NCI-H1092 treated with DMSO at 0.1 percent for 48 hours (cell line): ENCODE measurements at regions not wholly inside any gene's neighbourhood (a gene's known extent, or its start where the extent isn't known, plus 50 kb on each side); places are given as distances from the start of the nearest gene placed in this dataset.

ENCODE experiments used
- DNase-seq: peaks from one replicate; lab custom pipeline; 2025; lab: John Stamatoyannopoulos, UW

GRCh38 chr7:371119-371778 is 81.3 kb downstream of the FOXL3 start:
- DNase-seq, result no peak

GRCh38 chr7:371779-372545 is 82.0 kb downstream of the FOXL3 start:
- no peak for DNase-seq

- DNase-seq, result no peak
These were observed 82.6 kb downstream of the FOXL3 start for GRCh38 chr7:372546-372931.

- DNase-seq, result no peak
These were observed 83.2 kb downstream of the FOXL3 start for GRCh38 chr7:372932-373791.

GRCh38 chr7:373818-374705 is 84.1 kb downstream of the FOXL3 start:
- no peak for DNase-seq

- no peak for DNase-seq
These were observed 84.8 kb downstream of the FOXL3 start for GRCh38 chr7:374706-375311.

- DNase-seq, result no peak
These were observed 85.4 kb downstream of the FOXL3 start for GRCh38 chr7:375321-375831.

- DNase-seq, result no peak
These were observed 85.9 kb downstream of the FOXL3 start for GRCh38 chr7:375901-376305.

GRCh38 chr7:376306-377079 is 86.5 kb downstream of the FOXL3 start:
- no peak for DNase-seq

- no peak for DNase-seq
These were observed 87.4 kb downstream of the FOXL3 start for GRCh38 chr7:377080-378040.

- DNase-seq, result no peak
These were observed 88.1 kb downstream of the FOXL3 start for GRCh38 chr7:378041-378420.

GRCh38 chr7:378551-379455 is 88.8 kb downstream of the FOXL3 start:
- DNase-seq, result no peak

GRCh38 chr7:379456-380138 is 89.6 kb downstream of the FOXL3 start:
- DNase-seq, result peak; percentile 26

- peak; percentile 14 for DNase-seq
These were observed 90.1 kb downstream of the FOXL3 start for GRCh38 chr7:380139-380485.

- DNase-seq, result no peak
These were observed 90.8 kb downstream of the FOXL3 start for GRCh38 chr7:380711-381210.

GRCh38 chr7:381211-382042 is 91.5 kb downstream of the FOXL3 start:
- no peak for DNase-seq

GRCh38 chr7:382043-382400 is 92.1 kb downstream of the FOXL3 start:
- DNase-seq, result no peak
